ENCODE measurements at regions not wholly inside any gene's neighbourhood (a gene's known extent, or its start where the extent isn't known, plus 50 kb on each side); places are given as distances from the start of the nearest gene placed in this dataset.

- POLR2A ChIA-PET: no interaction called here
- no peaks in the 10 kb centered on the region for H3K4me1 Mint-ChIP-seq
- H3K36me3 Mint-ChIP-seq (ENCODE audit: low read depth): no peaks in the 10 kb centered on the region
- CTCF ChIA-PET: no interaction called here
- DNase-seq: no peak
- H3K4me3 Mint-ChIP-seq: no peak overlapping the region
- no peaks in the 10 kb centered on the region for H3K9me3 Mint-ChIP-seq
- no peak overlapping the region for H3K27ac Mint-ChIP-seq
- H3K27me3 Mint-ChIP-seq: peaks cover 14% of the 10 kb centered on the region
Measured at GRCh38 chr3:18044971-18045880, 302.8 kb upstream of the TBC1D5 start.

- POLR2A ChIA-PET: no interaction called here
- CTCF ChIA-PET: no interaction called here
- no peak overlapping the region for H3K4me3 Mint-ChIP-seq
- no peaks in the 10 kb centered on the region for H3K4me1 Mint-ChIP-seq
- H3K27me3 Mint-ChIP-seq: peaks cover 14% of the 10 kb centered on the region
- H3K9me3 Mint-ChIP-seq: no peaks in the 10 kb centered on the region
- no peak overlapping the region for H3K27ac Mint-ChIP-seq
- H3K36me3 Mint-ChIP-seq (ENCODE audit: low read depth): no peaks in the 10 kb centered on the region
- no peak for DNase-seq
Measured at GRCh38 chr3:18044191-18044590, 301.8 kb upstream of the TBC1D5 start.

- Mint-ChIP-seq H3K27me3 (peaks cover 6% of the 10 kb centered on the region), H3K4me3 (no peak overlapping the region), H3K36me3 (ENCODE audit: low read depth) (no peaks in the 10 kb centered on the region), H3K27ac (no peak overlapping the region), H3K9me3 (no peaks in the 10 kb centered on the region), H3K4me1 (no peaks in the 10 kb centered on the region)
- no peak for DNase-seq
- ChIA-PET CTCF (no interaction called here), POLR2A (no interaction called here)
Measured at GRCh38 chr3:18036450-18036815, 294.0 kb upstream of the TBC1D5 start.

GRCh38 chr3:18035641-18036449 is 293.4 kb upstream of the TBC1D5 start:
- Mint-ChIP-seq H3K27ac (no peak overlapping the region), H3K4me3 (no peak overlapping the region), H3K4me1 (no peaks in the 10 kb centered on the region), H3K9me3 (no peaks in the 10 kb centered on the region), H3K27me3 (peaks cover 4% of the 10 kb centered on the region), H3K36me3 (ENCODE audit: low read depth) (no peaks in the 10 kb centered on the region)
- DNase-seq: no peak
- ChIA-PET POLR2A (no interaction called here), CTCF (no interaction called here)

- CTCF ChIA-PET: no interaction called here
- Mint-ChIP-seq H3K36me3 (ENCODE audit: low read depth) (no peaks in the 10 kb centered on the region), H3K27me3 (peaks cover 2% of the 10 kb centered on the region), H3K4me1 (no peaks in the 10 kb centered on the region), H3K9me3 (no peaks in the 10 kb centered on the region), H3K4me3 (no peak overlapping the region), H3K27ac (no peak overlapping the region)
- DNase-seq: no peak
- POLR2A ChIA-PET: no interaction called here
Measured at GRCh38 chr3:18033581-18034108, 291.2 kb upstream of the TBC1D5 start.

- ChIA-PET CTCF (no interaction called here), POLR2A (no interaction called here)
- no peak overlapping the region for H3K4me3 Mint-ChIP-seq
- no peak for DNase-seq
- H3K27me3 Mint-ChIP-seq: no peaks in the 10 kb centered on the region
- H3K4me1 Mint-ChIP-seq: no peaks in the 10 kb centered on the region
- H3K36me3 Mint-ChIP-seq (ENCODE audit: low read depth): no peaks in the 10 kb centered on the region
- H3K27ac Mint-ChIP-seq: no peak overlapping the region
- no peaks in the 10 kb centered on the region for H3K9me3 Mint-ChIP-seq
Measured at GRCh38 chr3:18030371-18030870, 288.0 kb upstream of the TBC1D5 start.

GRCh38 chr3:18027161-18027939 is 284.9 kb upstream of the TBC1D5 start:
- DNase-seq: no peak
- CTCF ChIA-PET: no interaction called here
- Mint-ChIP-seq H3K27me3 (peaks cover 4% of the 10 kb centered on the region), H3K4me3 (no peak overlapping the region), H3K36me3 (ENCODE audit: low read depth) (no peaks in the 10 kb centered on the region), H3K9me3 (no peaks in the 10 kb centered on the region), H3K27ac (no peak overlapping the region), H3K4me1 (no peaks in the 10 kb centered on the region)
- POLR2A ChIA-PET: no interaction called here

GRCh38 chr3:18024715-18025114 is 282.3 kb upstream of the TBC1D5 start:
- ChIA-PET CTCF (no interaction called here), POLR2A (no interaction called here)
- Mint-ChIP-seq H3K4me1 (no peaks in the 10 kb centered on the region), H3K4me3 (no peak overlapping the region), H3K27ac (no peak overlapping the region), H3K9me3 (no peaks in the 10 kb centered on the region), H3K27me3 (peaks cover 11% of the 10 kb centered on the region), H3K36me3 (ENCODE audit: low read depth) (no peaks in the 10 kb centered on the region)
- no peak for DNase-seq

GRCh38 chr3:18019161-18019495 is 276.7 kb upstream of the TBC1D5 start:
- Mint-ChIP-seq H3K27ac (no peak overlapping the region), H3K4me3 (no peak overlapping the region), H3K9me3 (no peaks in the 10 kb centered on the region), H3K27me3 (peaks cover 33% of the 10 kb centered on the region), H3K36me3 (ENCODE audit: low read depth) (no peaks in the 10 kb centered on the region), H3K4me1 (no peaks in the 10 kb centered on the region)
- no peak for DNase-seq
- ChIA-PET POLR2A (no interaction called here), CTCF (no interaction called here)

- Mint-ChIP-seq H3K4me3 (no peak overlapping the region), H3K36me3 (ENCODE audit: low read depth) (no peaks in the 10 kb centered on the region), H3K4me1 (no peaks in the 10 kb centered on the region), H3K27me3 (peaks cover 33% of the 10 kb centered on the region), H3K9me3 (no peaks in the 10 kb centered on the region), H3K27ac (no peak overlapping the region)
- CTCF ChIA-PET: no interaction called here
- no peak for DNase-seq
- POLR2A ChIA-PET: no interaction called here
Measured at GRCh38 chr3:18018491-18019160, 276.2 kb upstream of the TBC1D5 start.

- Mint-ChIP-seq H3K27ac (no peak overlapping the region), H3K9me3 (no peaks in the 10 kb centered on the region), H3K27me3 (peaks cover 34% of the 10 kb centered on the region), H3K36me3 (ENCODE audit: low read depth) (no peaks in the 10 kb centered on the region), H3K4me1 (no peaks in the 10 kb centered on the region), H3K4me3 (no peak overlapping the region)
- POLR2A ChIA-PET: no interaction called here
- DNase-seq: no peak
- CTCF ChIA-PET: no interaction called here
Measured at GRCh38 chr3:18016366-18016765, 273.9 kb upstream of the TBC1D5 start.

GRCh38 chr3:18012933-18013332 is 270.5 kb upstream of the TBC1D5 start:
- no peak for DNase-seq
- Mint-ChIP-seq H3K4me1 (no peaks in the 10 kb centered on the region), H3K4me3 (no peak overlapping the region), H3K36me3 (ENCODE audit: low read depth) (no peaks in the 10 kb centered on the region), H3K27me3 (peaks cover 13% of the 10 kb centered on the region), H3K27ac (no peak overlapping the region), H3K9me3 (no peaks in the 10 kb centered on the region)
- POLR2A ChIA-PET: no interaction called here
- CTCF ChIA-PET: no interaction called here

GRCh38 chr3:18012436-18012835 is 270.0 kb upstream of the TBC1D5 start:
- no peak overlapping the region for H3K27ac Mint-ChIP-seq
- no peak for DNase-seq
- CTCF ChIA-PET: no interaction called here
- peaks cover 11% of the 10 kb centered on the region for H3K27me3 Mint-ChIP-seq
- no peaks in the 10 kb centered on the region for H3K4me1 Mint-ChIP-seq
- no peaks in the 10 kb centered on the region for H3K9me3 Mint-ChIP-seq
- no peaks in the 10 kb centered on the region for H3K36me3 Mint-ChIP-seq (ENCODE audit: low read depth)
- H3K4me3 Mint-ChIP-seq: no peak overlapping the region
- POLR2A ChIA-PET: no interaction called here

Measured in activated CD4-positive, alpha-beta memory T cell treated with anti-CD3 and anti-CD28 coated beads, Interleukin-2, amount 10 ng/mL, durations not matched to agents 7 days and 5 days (primary cell).